ENCODE measurements at regions not wholly inside any gene's neighbourhood (a gene's known extent, or its start where the extent isn't known, plus 50 kb on each side); places are given as distances from the start of the nearest gene placed in this dataset.

GRCh38 chr2:15701341-15701907, 109.8 kb downstream of the DDX1 start:
- DNase-seq (ENCODE audit: low read depth in 2 of 2), result no peak

- no peak for DNase-seq (ENCODE audit: low read depth in 2 of 2)
These were observed 110.3 kb downstream of the DDX1 start for GRCh38 chr2:15701991-15702390.

- no peak for DNase-seq (ENCODE audit: low read depth in 2 of 2)
These were observed 110.8 kb downstream of the DDX1 start for GRCh38 chr2:15702452-15702851.

GRCh38 chr2:15703365-15703869, 111.7 kb downstream of the DDX1 start:
- DNase-seq (ENCODE audit: low read depth in 2 of 2), result no peak

GRCh38 chr2:15704086-15704787, 112.6 kb downstream of the DDX1 start:
- no peak for DNase-seq (ENCODE audit: low read depth in 2 of 2)

GRCh38 chr2:15704788-15705115, 113.1 kb downstream of the DDX1 start:
- DNase-seq (ENCODE audit: low read depth in 2 of 2), result no peak

GRCh38 chr2:15705310-15705709, 113.6 kb downstream of the DDX1 start:
- no peak for DNase-seq (ENCODE audit: low read depth in 2 of 2)

- DNase-seq (ENCODE audit: low read depth in 2 of 2), result no peak
These were observed 114.2 kb downstream of the DDX1 start for GRCh38 chr2:15705839-15706386.

GRCh38 chr2:15706424-15706823, 114.8 kb downstream of the DDX1 start:
- DNase-seq (ENCODE audit: low read depth in 2 of 2), result no peak

- DNase-seq (ENCODE audit: low read depth in 2 of 2), result no peak
These were observed 115.4 kb downstream of the DDX1 start for GRCh38 chr2:15706986-15707632.

- DNase-seq (ENCODE audit: low read depth in 2 of 2), result no peak
These were observed 116.5 kb downstream of the DDX1 start for GRCh38 chr2:15708161-15708560.

GRCh38 chr2:15708865-15709820, 117.5 kb downstream of the DDX1 start:
- DNase-seq (ENCODE audit: low read depth in 2 of 2), result no peak

- no peak for DNase-seq (ENCODE audit: low read depth in 2 of 2)
These were observed 119.6 kb downstream of the DDX1 start for GRCh38 chr2:15711126-15711860.

GRCh38 chr2:15712551-15713342, 121.1 kb downstream of the DDX1 start:
- DNase-seq (ENCODE audit: low read depth in 2 of 2), result no peak

GRCh38 chr2:15713475-15713874, 121.8 kb downstream of the DDX1 start:
- no peak for DNase-seq (ENCODE audit: low read depth in 2 of 2)

GRCh38 chr2:15714002-15714401, 122.3 kb downstream of the DDX1 start:
- no peak for DNase-seq (ENCODE audit: low read depth in 2 of 2)

GRCh38 chr2:15714609-15715008, 122.9 kb downstream of the DDX1 start:
- no peak for DNase-seq (ENCODE audit: low read depth in 2 of 2)

- DNase-seq (ENCODE audit: low read depth in 2 of 2), result no peak
These were observed 123.9 kb downstream of the DDX1 start for GRCh38 chr2:15715596-15715995.

- DNase-seq (ENCODE audit: low read depth in 2 of 2), result no peak
These were observed 126.7 kb downstream of the DDX1 start for GRCh38 chr2:15718103-15718943.
